GM11168 (cell line): ENCODE measurements at regions not wholly inside any gene's neighbourhood (a gene's known extent, or its start where the extent isn't known, plus 50 kb on each side); places are given as distances from the start of the nearest gene placed in this dataset.

Experiments
- in situ Hi-C: fragments of 300-500 bp; cut with MboI; formaldehyde crosslinking; loops from one replicate; pipeline ENCODE4 v1.12.0; 2022; ENCODE audit warnings: low sequenced_read_pairs; ENCODE audit not compliant: unreplicated experiment

GRCh38 chr20:9923648-9924047, 84.8 kb upstream of the PAK5 start:
- in situ Hi-C loops, result loop anchor here (25.0 kb wide), 1 partner anchor 311 kb away; no protein-coding TSS in a partner anchor

GRCh38 chr20:9920866-9921265, 82.0 kb upstream of the PAK5 start:
- in situ Hi-C loops, result loop anchor here (25.0 kb wide), 1 partner anchor 309 kb away; no protein-coding TSS in a partner anchor

GRCh38 chr20:9919271-9920014, 80.6 kb upstream of the PAK5 start:
- in situ Hi-C loops, result loop anchor here (10.0 to 25.0 kb wide), 2 partner anchors 307 to 515 kb away; no protein-coding TSS in a partner anchor

- in situ Hi-C loops, result loop anchor here (10.0 to 25.0 kb wide), 2 partner anchors 306 to 514 kb away; no protein-coding TSS in a partner anchor
Measured at GRCh38 chr20:9918348-9918747, 79.5 kb upstream of the PAK5 start.

GRCh38 chr20:9916761-9917160, 77.9 kb upstream of the PAK5 start:
- in situ Hi-C loops, result loop anchor here (10.0 to 25.0 kb wide), 2 partner anchors 304 to 512 kb away; no protein-coding TSS in a partner anchor

- in situ Hi-C loops, result loop anchor here (10.0 to 25.0 kb wide), 2 partner anchors 301 to 508 kb away; no protein-coding TSS in a partner anchor
Measured at GRCh38 chr20:9912858-9913434, 74.1 kb upstream of the PAK5 start.

- in situ Hi-C loops, result loop anchor here (10.0 to 25.0 kb wide), 2 partner anchors 300 to 507 kb away; no protein-coding TSS in a partner anchor
Measured at GRCh38 chr20:9912290-9912689, 73.4 kb upstream of the PAK5 start.

GRCh38 chr20:9911519-9911918, 72.6 kb upstream of the PAK5 start:
- in situ Hi-C loops, result loop anchor here (10.0 to 25.0 kb wide), 2 partner anchors 299 to 507 kb away; no protein-coding TSS in a partner anchor

- in situ Hi-C loops, result loop anchor here (25.0 kb wide), 1 partner anchor 297 kb away; no protein-coding TSS in a partner anchor
Measured at GRCh38 chr20:9909167-9909566, 70.3 kb upstream of the PAK5 start.

GRCh38 chr20:9903048-9903655, 64.3 kb upstream of the PAK5 start:
- in situ Hi-C loops, result loop anchor here (25.0 kb wide), 1 partner anchor 291 kb away; no protein-coding TSS in a partner anchor

GRCh38 chr20:9889270-9889981, 50.5 kb upstream of the PAK5 start:
- in situ Hi-C loops, result no loop called here
